GM19372 (cell line): ENCODE measurements at regions not wholly inside any gene's neighbourhood (a gene's known extent, or its start where the extent isn't known, plus 50 kb on each side); places are given as distances from the start of the nearest gene placed in this dataset.
"Not testable (repeated sequence)": the region's sequence is repeated elsewhere in the genome, so short reads cannot be mapped to it uniquely, and the experiment has no call there.

Source experiments
- ATAC-seq: cut with Tn5 transposase; IDR thresholded peaks from one replicate; pipeline ENCODE4 v1.9.1; 2021; ENCODE audit warnings: mild to moderate bottlenecking, low read depth, moderate library complexity; ENCODE audit not compliant: unreplicated experiment

DNA sequence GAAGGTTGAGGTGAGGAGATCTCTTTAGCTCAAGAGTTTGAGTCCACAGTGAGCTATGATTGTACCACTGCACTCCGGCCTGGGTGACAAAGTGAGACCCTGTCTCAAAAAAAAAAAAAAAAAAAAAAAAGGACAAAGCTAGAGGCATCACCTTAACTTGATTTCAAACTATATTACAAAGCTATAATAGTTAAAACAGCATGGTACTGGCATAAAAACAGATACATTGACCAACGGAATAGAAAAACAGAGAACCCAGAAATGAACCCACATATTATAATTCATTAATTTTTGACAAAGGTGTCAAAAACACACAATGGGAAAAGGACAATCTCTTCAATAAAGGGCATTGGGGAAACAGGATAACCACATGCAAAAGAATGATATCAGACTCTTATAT lies 50.8 kb upstream of the MBOAT1 start:
- ATAC-seq: no peak

DNA sequence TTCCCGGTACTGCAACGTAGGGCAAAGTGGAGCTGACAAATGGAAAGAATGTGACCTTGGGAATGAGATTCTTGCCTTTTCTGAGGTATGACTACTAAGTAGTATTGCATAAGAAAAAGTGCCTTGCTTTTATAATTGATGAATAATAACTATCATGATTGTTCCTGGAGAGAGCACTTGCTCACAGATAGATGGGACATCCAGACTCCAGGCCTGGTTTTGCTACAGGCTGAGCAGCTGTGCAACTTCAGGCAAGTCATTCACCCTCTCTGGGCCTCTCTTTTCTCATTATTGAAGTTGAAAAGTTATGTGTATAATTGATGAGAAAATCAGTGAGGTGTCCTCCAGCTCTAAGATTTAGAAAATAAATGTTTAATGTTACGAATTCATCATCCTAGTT lies 53.6 kb upstream of the MBOAT1 start:
- no peak for ATAC-seq

- ATAC-seq: peak; percentile 53
Measured at GRCh38 chr6:20266851-20267608, 54.8 kb upstream of the MBOAT1 start.

- no peak for ATAC-seq
Measured at GRCh38 chr6:20269181-20269580, 56.9 kb upstream of the MBOAT1 start.

GRCh38 chr6:20271818-20272217 lies 59.5 kb upstream of the MBOAT1 start:
- no peak for ATAC-seq

- ATAC-seq: no peak
Measured at GRCh38 chr6:20274137-20274536, 61.9 kb upstream of the MBOAT1 start.

- not testable (repeated sequence) for ATAC-seq
Measured at GRCh38 chr6:20275837-20276236, 63.6 kb upstream of the MBOAT1 start.

GRCh38 chr6:20277724-20278123 lies 65.5 kb upstream of the MBOAT1 start:
- not testable (repeated sequence) for ATAC-seq

- no peak for ATAC-seq
Measured at GRCh38 chr6:20279051-20279450, 66.8 kb upstream of the MBOAT1 start.

GRCh38 chr6:20279608-20280287 lies 67.5 kb upstream of the MBOAT1 start:
- ATAC-seq: no peak

GRCh38 chr6:20280288-20280621 lies 68.0 kb upstream of the MBOAT1 start:
- no peak for ATAC-seq

DNA sequence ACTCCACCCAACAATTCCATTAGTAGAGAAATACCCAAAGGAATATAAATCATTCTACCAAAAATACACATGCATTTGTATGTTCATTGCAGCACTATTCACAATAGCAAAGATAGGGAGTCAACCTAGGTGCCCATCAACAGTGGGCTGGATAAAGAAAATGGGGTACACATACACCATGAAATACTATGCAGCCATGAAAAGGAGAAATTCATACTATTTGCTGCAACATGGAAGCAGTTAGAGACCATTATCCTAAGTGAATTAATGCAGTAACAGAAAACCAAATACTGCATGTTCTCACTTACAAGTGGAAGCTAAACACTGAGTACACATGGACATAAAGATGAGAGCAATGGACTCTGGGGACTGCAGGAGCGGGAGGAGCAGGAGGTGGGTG lies 72.4 kb upstream of the MBOAT1 start:
- no peak for ATAC-seq

- no peak for ATAC-seq
Measured at GRCh38 chr6:20286968-20287565, 74.8 kb upstream of the MBOAT1 start.

GRCh38 chr6:20291764-20292580 lies 79.7 kb upstream of the MBOAT1 start:
- peak; percentile 75 for ATAC-seq

DNA sequence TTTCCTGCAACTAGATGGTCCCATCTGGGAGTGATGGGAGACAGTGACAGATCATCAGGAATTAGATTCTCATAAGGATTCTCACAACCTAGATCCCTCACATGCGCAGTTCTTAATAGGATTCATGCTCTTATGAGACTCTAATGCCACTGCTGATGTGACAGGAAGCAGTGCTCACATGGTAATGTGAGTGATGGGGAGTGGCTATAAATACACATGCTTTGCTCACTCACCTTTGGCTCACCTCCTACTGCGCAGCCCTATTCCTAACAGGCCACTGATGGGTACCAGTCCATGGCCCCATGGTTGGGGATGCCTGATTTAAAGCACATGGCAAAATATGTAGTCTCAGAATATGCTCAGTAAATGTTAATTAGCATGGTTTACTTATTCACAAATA lies 80.6 kb upstream of the MBOAT1 start:
- no peak for ATAC-seq

GRCh38 chr6:20301256-20301655 lies 89.0 kb upstream of the MBOAT1 start:
- no peak for ATAC-seq

GRCh38 chr6:20302168-20302567 lies 89.9 kb upstream of the MBOAT1 start:
- no peak for ATAC-seq

GRCh38 chr6:20302702-20303251 lies 90.5 kb upstream of the MBOAT1 start:
- no peak for ATAC-seq

DNA sequence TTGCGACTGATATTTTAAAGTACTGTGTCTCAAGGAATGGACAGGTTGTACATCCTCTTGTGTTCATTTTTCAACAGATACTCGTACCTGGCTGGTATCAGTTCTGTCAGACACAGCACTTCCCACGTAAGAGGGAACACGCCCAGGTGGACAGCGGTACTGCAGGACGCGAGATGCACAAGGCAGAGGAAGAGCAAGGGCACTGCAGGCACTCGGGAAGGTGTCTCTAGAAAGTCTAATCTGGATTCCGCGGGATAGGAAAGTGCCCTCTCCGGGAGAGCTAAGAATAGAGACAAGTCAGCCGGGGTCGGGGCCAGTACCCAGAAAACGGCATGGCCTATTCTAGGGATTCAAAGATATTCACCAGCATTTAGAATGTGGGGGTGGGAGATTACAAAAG lies 94.2 kb upstream of the MBOAT1 start:
- ATAC-seq: no peak

DNA sequence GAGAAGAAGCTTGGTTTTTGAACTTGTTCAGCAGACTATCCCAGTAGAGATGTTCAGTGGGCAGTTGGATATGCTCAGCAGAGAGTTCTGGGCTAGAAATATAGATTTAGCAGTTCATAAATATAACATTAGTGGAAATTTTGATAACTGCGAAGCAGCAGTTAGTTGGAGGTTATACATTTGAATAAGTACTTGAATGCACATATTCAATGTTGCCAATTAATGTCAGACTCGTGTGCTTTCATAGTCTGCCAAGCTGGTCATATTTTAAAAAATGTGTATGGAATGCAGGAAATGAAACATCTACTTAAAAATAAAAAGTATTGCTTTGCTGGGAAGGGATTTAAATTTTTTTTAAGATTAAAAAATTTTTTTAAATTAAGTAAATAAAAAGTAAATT lies 92.5 kb upstream of the E2F3 start:
- ATAC-seq: no peak

DNA sequence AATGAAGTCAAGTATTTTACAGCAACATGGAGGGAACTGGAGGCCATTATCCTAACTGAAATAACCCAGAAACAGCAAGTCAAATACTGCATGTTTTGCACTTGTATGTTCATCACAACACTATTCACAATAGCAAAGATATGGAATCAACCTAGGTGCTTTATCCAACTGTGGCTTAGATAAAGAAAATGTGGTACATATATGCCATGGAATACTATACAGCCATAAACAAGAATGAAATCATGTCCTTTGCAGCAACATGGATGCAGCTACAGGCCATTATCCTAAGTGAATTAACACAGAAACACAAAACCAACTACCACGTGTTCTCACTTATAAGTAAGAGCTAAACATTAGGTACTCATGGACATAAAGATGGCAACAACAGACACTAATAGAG lies 91.5 kb upstream of the E2F3 start:
- ATAC-seq: no peak
